GM11168 (cell line): ENCODE measurements at regions not wholly inside any gene's neighbourhood (a gene's known extent, or its start where the extent isn't known, plus 50 kb on each side); places are given as distances from the start of the nearest gene placed in this dataset.
"Not testable (repeated sequence)": the region's sequence is repeated elsewhere in the genome, so short reads cannot be mapped to it uniquely, and the experiment has no call there.

Source experiments
- in situ Hi-C: fragments of 300-500 bp; cut with MboI; formaldehyde crosslinking; loops from one replicate; pipeline ENCODE4 v1.12.0; 2022; ENCODE audit warnings: low sequenced_read_pairs; ENCODE audit not compliant: unreplicated experiment

- in situ Hi-C loops, result not testable (repeated sequence)
These were observed 111.1 kb upstream of the FAM9C start for GRCh38 chrX:13155550-13155949.

DNA sequence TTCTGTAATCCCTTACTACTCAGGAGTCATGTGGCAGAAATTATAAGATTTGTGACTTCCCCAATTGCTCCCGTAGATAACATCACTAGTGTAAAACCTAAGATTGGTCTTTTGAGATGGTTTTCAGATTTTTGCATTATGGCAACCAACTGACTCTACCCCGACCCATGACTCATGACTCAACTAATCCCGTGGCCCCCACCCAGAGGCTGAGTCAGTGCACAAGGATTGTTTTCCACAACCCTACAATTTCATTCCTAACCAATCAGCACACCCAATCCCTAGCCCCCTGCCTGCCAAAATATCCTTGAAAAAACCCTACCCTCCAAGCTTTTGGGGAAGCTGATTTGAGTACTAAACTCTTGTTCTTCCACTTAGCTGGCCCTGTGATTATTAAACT is 109.4 kb upstream of the FAM9C start:
- in situ Hi-C loops, result no loop called here

GRCh38 chrX:13152518-13153185 is 108.2 kb upstream of the FAM9C start:
- in situ Hi-C loops, result no loop called here

DNA sequence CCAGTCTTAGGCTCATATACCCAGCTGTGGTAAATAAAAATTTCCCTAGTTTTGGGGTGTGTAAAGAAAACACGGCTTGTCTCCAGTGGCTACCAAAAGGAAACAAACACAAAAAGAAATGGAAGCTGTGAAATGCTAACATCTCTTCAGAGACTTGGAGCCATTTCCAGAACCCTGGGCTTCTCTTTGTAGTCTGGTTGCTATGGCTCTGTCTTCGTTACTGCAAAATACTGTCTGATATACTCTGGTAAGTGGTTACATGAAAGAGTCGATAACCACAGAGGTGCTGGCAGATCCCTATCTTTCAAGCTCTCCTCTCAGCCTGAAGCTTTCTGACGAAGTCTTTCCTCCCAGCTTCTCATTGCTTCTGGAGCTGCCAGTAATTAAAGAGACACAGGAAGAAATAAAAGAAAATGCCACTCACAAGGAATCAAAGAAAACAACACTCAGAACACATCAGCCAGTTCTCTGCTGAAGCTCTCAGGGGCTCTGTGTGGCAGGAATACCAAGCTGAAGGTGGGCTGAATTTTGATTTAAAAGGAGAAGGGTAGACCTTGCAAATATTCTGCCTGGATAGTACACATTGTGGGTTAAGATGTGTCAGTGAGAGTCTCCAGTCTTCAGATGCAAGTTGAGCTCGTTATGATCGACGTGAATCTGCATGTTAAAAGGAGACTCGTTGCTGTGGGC is 107.6 kb upstream of the FAM9C start:
- in situ Hi-C loops, result no loop called here

DNA sequence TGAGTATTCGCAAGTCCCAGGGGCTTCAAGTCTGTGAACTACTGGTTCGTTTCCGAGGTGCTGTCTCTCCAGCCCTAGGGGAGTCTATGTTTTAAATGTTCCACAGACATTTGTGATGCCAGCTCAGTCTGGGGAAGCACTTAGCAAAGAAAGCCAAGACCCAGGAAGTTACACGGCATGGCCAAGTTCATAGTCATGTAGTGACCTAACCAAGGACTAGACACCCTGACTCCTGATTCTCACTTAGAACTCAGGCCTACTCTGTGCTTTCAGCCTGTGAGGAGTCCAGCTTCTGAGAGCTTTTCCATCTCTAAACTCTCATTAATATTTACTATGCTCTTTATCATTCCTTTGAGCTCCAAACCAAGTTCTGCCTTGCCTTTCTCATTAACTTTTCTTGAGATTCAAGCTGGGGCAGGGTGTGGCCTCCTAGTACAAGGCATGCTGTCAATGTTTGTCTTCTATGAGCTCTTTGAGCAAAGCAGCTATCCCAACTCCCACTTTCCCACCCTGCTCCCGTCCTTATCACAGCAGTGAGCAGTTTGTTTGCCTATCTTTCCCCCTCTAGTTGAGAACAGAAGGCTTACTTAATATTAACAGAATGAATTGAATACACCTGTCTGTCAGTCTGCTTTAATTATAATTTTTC is 105.4 kb upstream of the FAM9C start:
- in situ Hi-C loops, result no loop called here

DNA sequence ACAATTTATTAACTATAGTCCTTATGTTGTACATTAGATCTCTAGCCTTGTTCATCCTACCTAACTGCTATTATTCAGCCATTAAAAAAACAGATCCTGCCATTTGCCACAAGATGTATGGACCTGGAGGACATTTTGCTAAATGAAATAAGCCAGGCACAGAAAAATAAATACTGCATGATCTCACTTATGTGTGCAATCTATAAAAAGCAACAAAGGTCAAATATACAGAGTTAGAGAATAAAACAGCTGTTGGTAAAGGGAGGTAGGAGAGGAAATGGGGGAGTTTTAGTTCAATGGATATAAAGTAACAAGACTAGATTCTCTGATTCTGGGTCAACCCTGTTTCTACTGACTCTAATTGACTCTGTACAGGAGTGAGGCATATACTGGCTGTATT is 103.3 kb upstream of the FAM9C start:
- in situ Hi-C loops, result no loop called here

DNA sequence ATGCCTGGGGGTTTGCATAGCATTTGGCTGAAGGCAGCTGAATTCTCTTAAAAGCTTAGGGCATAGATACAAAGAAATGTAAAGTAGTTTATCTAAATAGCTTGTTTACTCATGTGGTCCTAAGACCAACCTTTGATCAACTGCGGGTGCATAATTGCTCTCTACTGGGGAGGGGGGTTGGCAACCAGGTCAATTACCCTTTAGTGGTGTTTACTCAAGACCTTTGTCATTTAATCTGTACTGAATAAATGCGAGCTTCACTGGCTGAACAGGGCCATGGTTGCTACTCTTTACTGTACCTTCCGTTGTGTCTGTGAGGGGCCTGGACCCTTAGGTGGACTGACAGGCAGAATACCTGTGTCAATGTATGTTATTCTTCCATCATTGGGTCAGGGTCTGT is 102.7 kb upstream of the FAM9C start:
- in situ Hi-C loops, result no loop called here

DNA sequence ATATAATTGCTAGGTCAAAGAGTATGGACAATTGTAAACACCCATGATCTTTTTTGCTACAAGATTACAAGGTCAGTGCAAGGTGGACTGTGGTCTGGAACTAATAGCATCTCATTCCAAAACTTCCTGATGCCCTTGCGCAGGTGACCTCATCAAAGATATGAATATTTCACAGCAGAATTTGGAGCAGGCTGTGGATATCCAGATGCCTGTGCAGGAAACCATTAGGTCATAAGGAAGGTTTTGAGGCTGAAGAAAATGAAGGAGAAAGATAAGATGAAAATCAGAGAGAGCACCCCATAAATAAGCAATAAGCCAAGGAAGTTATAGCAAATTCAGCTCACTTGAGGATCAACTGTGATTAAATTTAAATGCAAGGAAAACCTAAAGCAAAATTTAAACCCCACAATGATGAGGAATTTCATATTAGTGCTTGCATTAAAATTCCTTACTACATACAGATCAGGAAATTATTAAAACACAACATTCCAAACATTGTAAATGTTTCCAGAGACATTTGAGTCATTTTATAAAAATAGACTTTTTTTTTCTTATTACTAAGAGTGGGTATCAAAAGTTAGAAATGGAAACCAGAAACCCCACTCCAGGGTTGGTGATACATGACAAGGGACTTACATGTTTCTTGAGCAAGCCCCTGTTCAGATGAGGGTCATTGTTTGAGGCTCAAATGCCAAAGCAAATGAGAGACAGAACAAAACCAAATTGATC is 100.7 kb upstream of the FAM9C start:
- in situ Hi-C loops, result no loop called here

GRCh38 chrX:13142891-13143290 is 98.5 kb upstream of the FAM9C start:
- in situ Hi-C loops, result no loop called here

- in situ Hi-C loops, result no loop called here
These were observed 95.6 kb upstream of the FAM9C start for GRCh38 chrX:13140007-13140406.

- in situ Hi-C loops, result no loop called here
These were observed 87.1 kb upstream of the FAM9C start for GRCh38 chrX:13131396-13132137.

DNA sequence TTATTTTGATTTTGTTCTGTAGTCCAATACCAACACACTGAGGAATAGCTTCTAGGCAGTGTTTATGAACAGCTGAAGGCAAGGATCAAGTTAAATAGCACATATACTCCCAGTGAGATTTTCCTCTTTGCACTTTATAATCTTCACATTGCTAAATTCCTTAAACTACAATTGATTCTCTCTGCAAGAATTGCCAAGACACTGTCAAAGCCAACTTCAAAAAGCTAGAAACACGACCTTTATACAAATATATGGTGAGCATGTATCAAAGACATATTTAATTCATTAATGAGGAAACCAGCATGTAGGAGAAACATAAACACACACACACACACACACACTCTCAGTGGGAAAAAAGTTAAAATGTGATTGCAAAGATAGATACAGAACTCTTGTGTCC is 86.4 kb upstream of the FAM9C start:
- in situ Hi-C loops, result no loop called here

GRCh38 chrX:13128104-13128503 is 83.7 kb upstream of the FAM9C start:
- in situ Hi-C loops, result no loop called here

GRCh38 chrX:13126775-13127174 is 82.4 kb upstream of the FAM9C start:
- in situ Hi-C loops, result no loop called here

DNA sequence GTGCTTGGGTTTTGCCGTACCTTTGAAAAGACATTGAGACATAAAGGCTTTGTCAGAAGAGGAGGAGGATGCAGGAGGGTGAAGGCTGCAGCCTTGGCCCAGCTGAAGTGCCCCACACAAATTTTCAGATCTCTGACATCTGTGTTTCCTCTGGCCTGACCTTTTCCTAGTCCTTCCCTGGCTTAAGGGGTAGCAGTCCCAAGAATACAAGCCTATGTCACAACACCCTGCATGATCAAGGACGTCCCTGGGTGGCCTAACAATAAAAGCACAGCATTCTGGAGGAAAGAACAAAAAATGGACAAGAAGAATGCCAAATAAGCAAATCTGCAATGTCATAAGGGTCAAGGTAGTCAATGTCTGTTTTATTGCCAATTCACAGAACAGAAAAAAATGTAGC is 80.8 kb upstream of the FAM9C start:
- in situ Hi-C loops, result no loop called here

GRCh38 chrX:13123857-13124345 is 79.5 kb upstream of the FAM9C start:
- in situ Hi-C loops, result no loop called here

DNA sequence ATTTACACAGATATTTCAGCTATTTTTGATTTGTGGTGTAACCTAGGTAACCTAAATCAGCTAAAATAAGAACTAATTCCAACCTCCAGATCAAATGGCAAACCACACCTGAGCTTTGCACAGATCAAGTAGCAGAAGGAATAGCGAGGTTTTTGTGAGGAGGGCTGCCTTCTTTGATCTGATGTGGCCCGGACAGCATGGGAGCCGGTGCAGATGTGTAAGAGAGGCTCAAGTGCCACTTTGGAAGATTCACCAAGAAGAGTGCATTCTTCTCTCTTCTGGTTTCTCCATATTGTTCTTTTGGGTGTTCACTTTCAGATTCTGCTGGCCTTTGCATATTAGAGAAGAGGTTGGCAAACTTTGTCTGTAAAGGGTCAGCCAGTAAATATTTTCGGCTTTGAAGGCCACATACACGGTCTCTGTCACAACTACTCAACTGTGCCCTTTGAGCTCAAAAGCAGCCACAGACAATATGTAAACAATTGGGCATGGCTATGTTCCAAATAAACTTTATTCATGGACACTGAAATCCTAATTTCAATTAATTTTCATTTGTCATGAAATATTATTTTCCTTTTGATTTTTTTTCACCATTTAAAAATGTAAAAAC is 78.9 kb upstream of the FAM9C start:
- in situ Hi-C loops, result no loop called here

DNA sequence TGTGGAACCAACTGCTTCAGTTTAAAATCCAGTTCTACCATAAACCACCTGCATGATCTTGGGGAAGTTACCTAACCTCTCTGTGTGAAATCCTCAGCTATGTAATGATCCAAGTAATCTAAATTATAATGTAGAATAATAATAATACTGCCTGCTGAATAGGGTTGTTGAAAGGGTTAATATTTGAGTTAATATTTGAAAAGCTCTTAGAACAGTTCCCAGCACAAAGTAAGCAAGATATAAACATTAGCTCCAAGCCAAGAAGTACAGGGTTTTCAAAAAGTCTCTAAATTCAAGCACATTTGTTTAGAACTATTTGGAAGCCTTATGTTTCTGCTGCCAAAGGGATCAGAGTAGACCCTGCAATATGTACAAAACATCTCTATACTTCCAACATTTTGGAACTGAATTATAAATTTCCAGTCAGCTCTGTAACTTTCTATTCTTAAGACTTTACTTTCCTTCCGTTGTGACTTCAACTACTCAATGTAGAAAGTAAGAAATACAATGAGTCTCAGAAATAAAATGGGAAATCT is 76.7 kb upstream of the FAM9C start:
- in situ Hi-C loops, result no loop called here

GRCh38 chrX:13120017-13120416 is 75.6 kb upstream of the FAM9C start:
- in situ Hi-C loops, result no loop called here

GRCh38 chrX:13119386-13119785 is 75.0 kb upstream of the FAM9C start:
- in situ Hi-C loops, result no loop called here
